SK-N-SH (cell line): ENCODE measurements at regions not wholly inside any gene's neighbourhood (a gene's known extent, or its start where the extent isn't known, plus 50 kb on each side); places are given as distances from the start of the nearest gene placed in this dataset.

Experiments used
- CTCF ChIA-PET: fragments of 300-600, 350-600 bp; formaldehyde crosslinking; extraction: SDS; loops from one replicate; lab custom pipeline; 2021; lab: Yijun Ruan, JAX
- POLR2A ChIA-PET: fragments of 350-600 bp; sonication (Branson Sonifier 250); formaldehyde crosslinking; extraction: SDS; loops from one replicate; lab custom pipeline; 2020; ENCODE audit warnings: antibody characterized with exemption, inconsistent platforms; lab: Yijun Ruan, JAX
- DNase-seq: peaks from one replicate; pipeline ENCODE4 v3.0.0; 2012
- H2AFZ ChIP-seq: fragments of 200-600 bp; sonication (generic); 2 replicates; pipeline ENCODE4 v1.8.1; 2016; ENCODE audit warnings: antibody characterized with exemption, mild to moderate bottlenecking, low read depth
- H3F3A ChIP-seq: fragments of 200-600 bp; sonication (generic); replicated peaks from 2 replicates; pipeline ENCODE3; 2016; ENCODE audit warnings: antibody characterized with exemption, mild to moderate bottlenecking; ENCODE audit not compliant: insufficient read depth
- H3K27ac ChIP-seq, 2 experiments: fragments of 200-500 bp in 1 of 2; fragments of 200-600 bp in 1 of 2; sonication (Bioruptor generic) in 1 of 2; sonication (generic), shearing (Covaris generic) in 1 of 2; 2 replicates each; pipeline versions ENCODE4 v1.5.1 to v1.6.1; 2014 to 2016; ENCODE audit warnings: low read depth in 2 of 2, inconsistent platforms in 1 of 2, low read length in 1 of 2, mild to moderate bottlenecking in 1 of 2, mixed read lengths in 1 of 2
- H3K27me3 ChIP-seq: fragments of 200-600 bp; sonication (generic), shearing (Covaris generic); 2 replicates; pipeline ENCODE4 v1.6.1; 2016; ENCODE audit warnings: mixed run types; ENCODE audit not compliant: insufficient read depth
- H3K36me3 ChIP-seq, 2 experiments: fragments of 200-500 bp in 1 of 2; fragments of 200-600 bp in 1 of 2; sonication (Bioruptor generic) in 1 of 2; sonication (generic) in 1 of 2; replicated peaks in 1 of 2; 2 replicates each; pipeline versions ENCODE3 to v1.5.1; 2014 to 2016; ENCODE audit warnings: low read length in 1 of 2, mild to moderate bottlenecking in 1 of 2; ENCODE audit not compliant: insufficient read depth in 2 of 2, control insufficient read depth in 1 of 2
- H3K4me1 ChIP-seq, 2 experiments: fragments of 200-500 bp in 1 of 2; fragments of 200-600 bp in 1 of 2; sonication (Bioruptor generic) in 1 of 2; sonication (generic), shearing (Covaris generic) in 1 of 2; 2 replicates each; pipeline versions ENCODE4 v1.5.1 to v1.6.1; 2014 to 2016; ENCODE audit warnings: low read depth in 1 of 2, low read length in 1 of 2, mixed run types in 1 of 2; ENCODE audit not compliant: insufficient read depth in 2 of 2, control insufficient read depth in 1 of 2
- H3K4me2 ChIP-seq: fragments of 200-600 bp; sonication (generic), shearing (Covaris generic); 2 replicates; pipeline ENCODE4 v1.6.1; 2017; ENCODE audit warnings: mixed run types
- H3K4me3 ChIP-seq, 2 experiments: fragments of 200-500 bp in 1 of 2; fragments of 200-600 bp in 1 of 2; sonication (Bioruptor generic) in 1 of 2; sonication (generic), shearing (Covaris generic) in 1 of 2; 2 replicates each; pipeline versions ENCODE4 v1.5.1 to v1.8.1; 2014 to 2016; ENCODE audit warnings: low read depth in 2 of 2, inconsistent platforms in 1 of 2, low read length in 1 of 2, mild to moderate bottlenecking in 1 of 2, mixed read lengths in 1 of 2, moderate library complexity in 1 of 2
- H3K79me2 ChIP-seq: fragments of 200-600 bp; sonication (generic); 2 replicates; pipeline ENCODE4 v1.8.1; 2017; ENCODE audit warnings: mild to moderate bottlenecking; ENCODE audit not compliant: insufficient read depth
- H3K9ac ChIP-seq: fragments of 200-600 bp; sonication (generic); 2 replicates; pipeline ENCODE4 v1.6.1; 2017; ENCODE audit warnings: mixed run types
- H3K9me2 ChIP-seq: fragments of 200-600 bp; sonication (generic); 2 replicates; pipeline ENCODE4 v1.6.1; 2017; ENCODE audit warnings: mixed run types
- H3K9me3 ChIP-seq: fragments of 200-600 bp; sonication (generic); 2 replicates; pipeline ENCODE4 v1.6.1; 2017; ENCODE audit warnings: mixed run types, mild to moderate bottlenecking, moderate library complexity
- H4K20me1 ChIP-seq: fragments of 200-600 bp; sonication (generic); 2 replicates; pipeline ENCODE4 v1.6.1; 2017; ENCODE audit warnings: mild to moderate bottlenecking, mixed run types; ENCODE audit not compliant: insufficient read depth
- CHD2 ChIP-seq: fragments of 150-350 bp; IDR thresholded peaks from 2 replicates; pipeline ENCODE4 v1.6.1; 2018; ENCODE audit warnings: low read length; ENCODE audit not compliant: partially characterized antibody
- EZH2phosphoT487 ChIP-seq: fragments of 200-600 bp; sonication (generic); IDR thresholded peaks from 2 replicates; pipeline ENCODE4 v1.6.1; 2017; ENCODE audit warnings: low read depth, mixed run types, mild to moderate bottlenecking, antibody characterized with exemption, moderate library complexity, borderline replicate concordance
- FOSL2 ChIP-seq: IDR thresholded peaks from 2 replicates; pipeline ENCODE4 v1.4.0; 2012; ENCODE audit warnings: low read depth, mild to moderate bottlenecking, moderate library complexity, borderline replicate concordance
- GABPA ChIP-seq: IDR thresholded peaks from 2 replicates; pipeline ENCODE4 v1.4.0; 2012; ENCODE audit warnings: low read depth, mild to moderate bottlenecking
- MAX ChIP-seq: IDR thresholded peaks from 2 replicates; pipeline ENCODE4 v1.4.0; 2012; ENCODE audit warnings: low read depth
- MEF2A ChIP-seq: IDR thresholded peaks from 2 replicates; pipeline ENCODE4 v1.4.0; 2012; ENCODE audit warnings: low read depth, borderline replicate concordance
- NFIC ChIP-seq: IDR thresholded peaks from 2 replicates; pipeline ENCODE4 v1.4.0; 2012; ENCODE audit warnings: borderline replicate concordance
- NRF1 ChIP-seq: IDR thresholded peaks from 2 replicates; pipeline ENCODE4 v1.6.1; 2012; ENCODE audit warnings: low read depth, mild to moderate bottlenecking, low read length
- POLR2AphosphoS5 ChIP-seq: IDR thresholded peaks from 2 replicates; pipeline ENCODE4 v1.6.1; 2012; ENCODE audit warnings: low read depth, low read length
- RAD21 ChIP-seq: IDR thresholded peaks from 2 replicates; pipeline ENCODE4 v1.6.1; 2012; ENCODE audit warnings: mild to moderate bottlenecking, low read length
- RCOR1 ChIP-seq: fragments of 150-350 bp; IDR thresholded peaks from 2 replicates; pipeline ENCODE4 v1.6.1; 2017; ENCODE audit warnings: antibody characterized with exemption, low read length
- REST ChIP-seq: IDR thresholded peaks from 2 replicates; pipeline ENCODE4 v1.6.1; 2012; ENCODE audit warnings: mild to moderate bottlenecking, low read depth, low read length, moderate library complexity
- SMC3 ChIP-seq: IDR thresholded peaks from 2 replicates; pipeline ENCODE4 v1.6.1; 2012; ENCODE audit warnings: low read depth, low read length, improper control_type of control experiment
- TAF1 ChIP-seq: IDR thresholded peaks from 2 replicates; pipeline ENCODE4 v1.6.1; 2012; ENCODE audit warnings: low read depth, mild to moderate bottlenecking, low read length, moderate library complexity, borderline replicate concordance
- TCF12 ChIP-seq: IDR thresholded peaks from 2 replicates; pipeline ENCODE4 v1.4.0; 2012
- TEAD4 ChIP-seq: IDR thresholded peaks from 2 replicates; pipeline ENCODE4 v1.4.0; 2012; ENCODE audit warnings: mild to moderate bottlenecking, borderline replicate concordance; ENCODE audit not compliant: insufficient read depth
- USF2 ChIP-seq: fragments of 150-350 bp; IDR thresholded peaks from 2 replicates; pipeline ENCODE4 v1.6.1; 2017; ENCODE audit warnings: antibody characterized with exemption, low read length, low read depth, borderline replicate concordance
- ZBTB33 ChIP-seq: IDR thresholded peaks from 2 replicates; pipeline ENCODE4 v1.4.0; 2012; ENCODE audit warnings: low read depth, borderline replicate concordance
- WGBS: methylation state at CpG from one replicate; pipeline ENCODE4 v1.1.6; 2017; ENCODE audit warnings: low lambda C conversion rate; 5-methylcytosine and 5-hydroxymethylcytosine counted together

GRCh38 chr3:127118366-127118765 is 74.6 kb upstream of the PRR23E start (continued):
- TF ChIP-seq EZH2phosphoT487 (no peak), NFIC (no peak), RAD21 (no peak), TAF1 (no peak), CHD2 (no peak), RCOR1 (no peak)
- TF ChIP-seq, all 33 proteins: peak for 0

- no peak overlapping the region for H2AFZ ChIP-seq
- no peaks in the 10 kb centered on the region for H3K79me2 ChIP-seq
- H3F3A ChIP-seq, result no peaks in the 10 kb centered on the region
- POLR2A ChIA-PET, result no interaction called here
- TF ChIP-seq TCF12 (no peak), CHD2 (no peak), GABPA (no peak), TEAD4 (no peak), SMC3 (no peak), EZH2phosphoT487 (no peak), MAX (no peak), USF2 (no peak), FOSL2 (no peak), MEF2A (no peak), NRF1 (no peak), REST (no peak), RAD21 (no peak), ZBTB33 (no peak), POLR2AphosphoS5 (no peak)
- no peaks in the 10 kb centered on the region for H3K27me3 ChIP-seq
- DNase-seq, result no peak
- WGBS, result 50% methylated on average over 5 of the region's 5 CpGs
- no peaks in the 10 kb centered on the region for H4K20me1 ChIP-seq
- H3K36me3 ChIP-seq, result no peaks in the 10 kb centered on the region
- H3K4me2 ChIP-seq, result no peak overlapping the region
- H3K4me3 ChIP-seq, result no peak overlapping the region
- no peaks in the 10 kb centered on the region for H3K9me3 ChIP-seq
- H3K4me1 ChIP-seq, result peaks cover 0 to 4% of the 10 kb centered on the region in 2 experiments; a peak in 1 of 4 replicates
- CTCF ChIA-PET, result no interaction called here
- H3K9me2 ChIP-seq, result no peaks in the 10 kb centered on the region
- H3K9ac ChIP-seq, result no peak overlapping the region
- H3K27ac ChIP-seq, result no peak overlapping the region
Observed at GRCh38 chr3:127119693-127120464, 73.1 kb upstream of the PRR23E start.
